GM23338 (cell line): ENCODE measurements at regions not wholly inside any gene's neighbourhood (a gene's known extent, or its start where the extent isn't known, plus 50 kb on each side); places are given as distances from the start of the nearest gene placed in this dataset.
A peak's percentile ranks its signal among the peaks of the same experiment; 100 is the strongest.

Experiments used
- ATAC-seq: fragments of 200-7000 bp; cut with Tn5 transposase; 3 replicates; pipeline ENCODE4 v1.9.1; 2020
- DNase-seq: peaks from one replicate; pipeline ENCODE4 v3.0.0-alpha.2; 2015; ENCODE audit warnings: low spot score
- H2AFZ ChIP-seq: fragments of 200-600 bp; sonication (generic); 2 replicates; pipeline ENCODE4 v1.8.0; 2016; ENCODE audit warnings: antibody characterized with exemption, mild to moderate bottlenecking, moderate library complexity
- H3F3A ChIP-seq: fragments of 200-600 bp; sonication (generic); replicated peaks from 2 replicates; pipeline ENCODE4 v1.8.0; 2017; ENCODE audit warnings: antibody characterized with exemption, mixed run types, low read depth
- H3K27ac ChIP-seq: fragments of 200-600 bp; sonication (generic); 2 replicates; pipeline ENCODE4 v1.6.1; 2016; ENCODE audit warnings: low read depth
- H3K27me3 ChIP-seq: fragments of 200-600 bp; sonication (generic); 2 replicates; pipeline ENCODE4 v1.8.0; 2016; ENCODE audit warnings: mild to moderate bottlenecking, mixed run types, moderate library complexity; ENCODE audit not compliant: insufficient read depth
- H3K36me3 ChIP-seq: fragments of 200-600 bp; sonication (generic); 2 replicates; pipeline ENCODE4 v1.8.0; 2016; ENCODE audit warnings: mild to moderate bottlenecking; ENCODE audit not compliant: insufficient read depth
- H3K4me1 ChIP-seq: fragments of 200-600 bp; sonication (generic); 2 replicates; pipeline ENCODE4 v1.8.0; 2016; ENCODE audit warnings: mild to moderate bottlenecking, moderate library complexity; ENCODE audit not compliant: insufficient read depth
- H3K4me2 ChIP-seq: fragments of 200-600 bp; sonication (generic); 2 replicates; pipeline ENCODE4 v1.7.1; 2017; ENCODE audit warnings: mixed run types
- H3K4me3 ChIP-seq: fragments of 200-600 bp; sonication (generic); 2 replicates; pipeline ENCODE4 v1.6.1; 2016; ENCODE audit warnings: mixed run types
- H3K79me2 ChIP-seq: fragments of 200-600 bp; sonication (generic); replicated peaks from 2 replicates; pipeline ENCODE4 v1.8.0; 2017; ENCODE audit warnings: mild to moderate bottlenecking; ENCODE audit not compliant: insufficient read depth
- H3K9me2 ChIP-seq: fragments of 200-600 bp; sonication (generic); 2 replicates; pipeline ENCODE4 v1.8.0; 2017; ENCODE audit not compliant: insufficient read depth
- H4K20me1 ChIP-seq: fragments of 200-600 bp; sonication (generic); replicated peaks from 2 replicates; pipeline ENCODE4 v1.8.0; 2017; ENCODE audit warnings: mild to moderate bottlenecking; ENCODE audit not compliant: insufficient read depth
- H3K27ac Mint-ChIP-seq: 2 replicates; pipeline ENCODE4 v1.8.0; 2020; ENCODE audit warnings: inconsistent platforms, mild to moderate bottlenecking, moderate library complexity, mixed read lengths
- H3K27me3 Mint-ChIP-seq: 3 replicates; pipeline ENCODE4 v1.8.0; 2022; ENCODE audit warnings: low read depth, mild to moderate bottlenecking, moderate library complexity, mixed read lengths, inconsistent platforms; ENCODE audit not compliant: insufficient read depth, poor library complexity
- H3K36me3 Mint-ChIP-seq: 3 replicates; pipeline ENCODE4 v1.8.0; 2021; ENCODE audit warnings: low read depth, mild to moderate bottlenecking, inconsistent platforms, moderate library complexity, mixed read lengths
- H3K4me1 Mint-ChIP-seq: 3 replicates; pipeline ENCODE4 v1.8.0; 2020; ENCODE audit warnings: mild to moderate bottlenecking, inconsistent platforms, mixed read lengths
- H3K4me3 Mint-ChIP-seq: 3 replicates; pipeline ENCODE4 v1.8.0; 2021; ENCODE audit warnings: moderate library complexity, mild to moderate bottlenecking, inconsistent platforms, mixed read lengths
- H3K9me3 Mint-ChIP-seq: 3 replicates; pipeline ENCODE4 v1.8.0; 2020; ENCODE audit warnings: moderate library complexity, mild to moderate bottlenecking, inconsistent platforms, mixed read lengths
- CREB1 ChIP-seq: fragments of 250-450 bp; sonication (Bioruptor Pico); IDR thresholded peaks from 2 replicates; pipeline ENCODE4 v1.5.0; 2020; ENCODE audit warnings: low read depth, mild to moderate bottlenecking, moderate library complexity
- CTCF ChIP-seq, 2 experiments: fragments of 200-600 bp in 1 of 2; sonication (generic) in 1 of 2; conservative IDR thresholded peaks; 2 replicates each; pipeline versions ENCODE4 v1.5.1 to v1.6.1; 2016 to 2017; ENCODE audit warnings: antibody characterized with exemption in 2 of 2, low read depth in 2 of 2, mild to moderate bottlenecking in 2 of 2, moderate library complexity in 1 of 2
- ETS1 ChIP-seq: IDR thresholded peaks from 2 replicates; pipeline ENCODE4 v1.6.1; 2016; ENCODE audit warnings: antibody characterized with exemption
- EZH2 ChIP-seq: fragments of 200-600 bp; sonication (generic); IDR thresholded peaks from one replicate; pipeline ENCODE4 v1.8.0; 2017; ENCODE audit warnings: antibody characterized with exemption, mild to moderate bottlenecking, low read depth; ENCODE audit not compliant: unreplicated experiment
- EZH2phosphoT487 ChIP-seq: fragments of 200-600 bp; sonication (generic); IDR thresholded peaks from one replicate; pipeline ENCODE4 v1.8.1; 2018; ENCODE audit warnings: antibody characterized with exemption; ENCODE audit not compliant: unreplicated experiment
- JUNB ChIP-seq: IDR thresholded peaks from one replicate; pipeline ENCODE4 v1.6.1; 2016; ENCODE audit warnings: antibody characterized with exemption; ENCODE audit not compliant: unreplicated experiment
- NANOG ChIP-seq: IDR thresholded peaks from 2 replicates; pipeline ENCODE4 v1.6.1; 2016; ENCODE audit warnings: antibody characterized with exemption, borderline replicate concordance
- POLR2AphosphoS5 ChIP-seq: IDR thresholded peaks from 2 replicates; pipeline ENCODE4 v1.6.1; 2016; ENCODE audit warnings: antibody characterized with exemption, low read depth
- REST ChIP-seq: IDR thresholded peaks from one replicate; pipeline ENCODE4 v1.6.1; 2018; ENCODE audit warnings: antibody characterized with exemption; ENCODE audit not compliant: unreplicated experiment
- STAT1 ChIP-seq: IDR thresholded peaks from one replicate; pipeline ENCODE4 v1.6.1; 2016; ENCODE audit warnings: antibody characterized with exemption; ENCODE audit not compliant: unreplicated experiment
- ZNF114 ChIP-seq: fragments of 250-450 bp; sonication (Bioruptor Pico); IDR thresholded peaks from 2 replicates; pipeline ENCODE4 v1.5.0; 2020; ENCODE audit warnings: mild to moderate bottlenecking, moderate library complexity
- ZNF331 ChIP-seq: fragments of 250-450 bp; sonication (Bioruptor Pico); IDR thresholded peaks from 2 replicates; pipeline ENCODE4 v1.5.0; 2020; ENCODE audit warnings: low read depth, mild to moderate bottlenecking, moderate library complexity
- ZNF462 ChIP-seq: fragments of 250-450 bp; sonication (Bioruptor Pico); IDR thresholded peaks from 2 replicates; pipeline ENCODE4 v1.5.0; 2020; ENCODE audit warnings: mild to moderate bottlenecking, moderate library complexity

- H3K27me3 Mint-ChIP-seq, result no peaks in the 10 kb centered on the region
- H3K4me1 Mint-ChIP-seq, result peaks cover 33% of the 10 kb centered on the region
- H3K4me3 ChIP-seq, result no peak overlapping the region
- H3K27me3 ChIP-seq, result no peaks in the 10 kb centered on the region
- no peaks in the 10 kb centered on the region for H3K9me2 ChIP-seq
- H2AFZ ChIP-seq, result 0 out of 2 replicates have a peak overlapping the region, but pooled peaks have one; percentile 15
- H3K4me1 ChIP-seq, result peaks cover 22% of the 10 kb centered on the region
- TF ChIP-seq EZH2 (no peak), ZNF331 (CRISPR knock-in tag) (no peak), ZNF462 (CRISPR knock-in tag) (no peak), NANOG (no peak), ZNF114 (no peak), ETS1 (no peak), STAT1 (no peak), REST (no peak), CREB1 (CRISPR knock-in tag) (no peak), EZH2phosphoT487 (no peak), POLR2AphosphoS5 (no peak), JUNB (no peak), CTCF (conservative IDR thresholded peaks at IDR 0.05; ENCODE audit: low read depth in 2 of 2) (no peak)
- no peak overlapping the region for H3K27ac ChIP-seq
- no peaks in the 10 kb centered on the region for H3K9me3 Mint-ChIP-seq
- DNase-seq, result no peak
- H3K4me2 ChIP-seq, result no peak overlapping the region
- H3K79me2 ChIP-seq, result no peaks in the 10 kb centered on the region
- 0 out of 2 replicates have a peak overlapping the region, but pooled peaks have one; percentile 19 for H3K27ac Mint-ChIP-seq
- no peaks in the 10 kb centered on the region for H3F3A ChIP-seq
- no peak overlapping the region for H3K4me3 Mint-ChIP-seq
- no peaks in the 10 kb centered on the region for H4K20me1 ChIP-seq
- ATAC-seq, result no peak
- H3K36me3 ChIP-seq, result no peaks in the 10 kb centered on the region
- H3K36me3 Mint-ChIP-seq, result no peaks in the 10 kb centered on the region
These were observed 117.5 kb upstream of the VANGL1 start for GRCh38 chr1:115524236-115524635.
